Duodenal mucosa (tissue), 2 donors: ENCODE measurements at regions not wholly inside any gene's neighbourhood (a gene's known extent, or its start where the extent isn't known, plus 50 kb on each side); places are given as distances from the start of the nearest gene placed in this dataset.
"Not testable (repeated sequence)": the region's sequence is repeated elsewhere in the genome, so short reads cannot be mapped to it uniquely, and the experiment has no call there.

Experiments
- H3K27ac ChIP-seq: one replicate; pipeline ENCODE4 v1.7.0; 2013; ENCODE audit warnings: low read depth, low read length
- H3K27me3 ChIP-seq, 2 donors: one replicate each; pipeline ENCODE4 v1.7.0; 2013; ENCODE audit warnings: low read length in 2 of 2, control low read depth in 1 of 2; ENCODE audit not compliant: insufficient read depth in 2 of 2, control insufficient read depth in 1 of 2
- H3K36me3 ChIP-seq, 2 donors: one replicate each; pipeline ENCODE4 v1.7.0; 2013; ENCODE audit warnings: low read length in 2 of 2, control low read depth in 1 of 2; ENCODE audit not compliant: insufficient read depth in 2 of 2, control insufficient read depth in 1 of 2
- H3K4me1 ChIP-seq, 2 donors: one replicate each; pipeline ENCODE4 v1.7.0; 2013; ENCODE audit warnings: low read length in 2 of 2, control low read depth in 1 of 2; ENCODE audit not compliant: insufficient read depth in 2 of 2, control insufficient read depth in 1 of 2
- H3K4me3 ChIP-seq, 2 donors: one replicate each; pipeline ENCODE4 v1.7.0; 2013; ENCODE audit warnings: low read length in 2 of 2, low read depth in 1 of 2
- H3K9ac ChIP-seq, 2 donors: one replicate each; pipeline ENCODE4 v1.7.0; 2013; ENCODE audit warnings: low read length in 2 of 2, low read depth in 1 of 2
- H3K9me3 ChIP-seq, 2 donors: one replicate each; pipeline ENCODE4 v1.7.0; 2013; ENCODE audit warnings: low read length in 2 of 2, control low read depth in 1 of 2; ENCODE audit not compliant: control insufficient read depth in 1 of 2

DNA sequence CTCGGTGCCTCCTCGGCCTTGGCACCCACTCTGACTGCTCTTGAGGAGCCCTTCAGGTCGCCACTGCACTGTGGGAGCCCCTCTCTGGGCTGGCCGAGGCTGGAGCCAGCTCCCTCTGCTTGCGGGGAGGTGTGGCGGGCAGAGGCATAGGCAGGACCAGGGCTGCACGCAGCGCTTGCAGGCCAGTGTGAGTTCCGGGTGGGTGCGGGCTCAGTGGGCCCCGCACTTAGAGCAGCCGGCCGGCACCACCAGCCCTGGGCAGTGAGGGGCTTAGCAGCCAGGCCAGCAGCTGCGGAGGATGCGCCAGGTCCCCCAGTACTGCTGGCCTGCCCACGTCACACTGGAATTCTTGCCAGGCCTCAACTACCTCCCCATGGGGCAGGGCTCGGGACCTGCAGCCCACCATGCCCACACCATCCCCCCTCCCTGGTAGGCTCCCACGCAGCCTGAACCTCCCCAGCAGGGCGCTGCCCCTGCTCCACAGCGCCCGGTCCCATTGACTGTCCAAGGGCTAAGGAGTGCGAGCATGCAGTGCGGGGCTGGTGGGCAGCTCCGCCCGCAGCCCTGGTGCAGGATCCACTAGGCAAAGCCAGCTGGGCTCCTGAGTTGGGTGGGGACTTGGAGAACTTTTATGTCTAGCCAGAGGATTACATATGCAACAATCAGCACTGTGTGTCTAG is 602.9 kb upstream of the ST8SIA4 start:
- Histone ChIP-seq H3K4me3 (no peak overlapping the region), H3K9ac (no peak overlapping the region), H3K27ac (no peak overlapping the region), H3K27me3 (no peaks in the 10 kb centered on the region), H3K36me3 (no peaks in the 10 kb centered on the region), H3K9me3 (peaks cover 8 to 13% of the 10 kb centered on the region in 2 donors), H3K4me1 (no peaks in the 10 kb centered on the region)

DNA sequence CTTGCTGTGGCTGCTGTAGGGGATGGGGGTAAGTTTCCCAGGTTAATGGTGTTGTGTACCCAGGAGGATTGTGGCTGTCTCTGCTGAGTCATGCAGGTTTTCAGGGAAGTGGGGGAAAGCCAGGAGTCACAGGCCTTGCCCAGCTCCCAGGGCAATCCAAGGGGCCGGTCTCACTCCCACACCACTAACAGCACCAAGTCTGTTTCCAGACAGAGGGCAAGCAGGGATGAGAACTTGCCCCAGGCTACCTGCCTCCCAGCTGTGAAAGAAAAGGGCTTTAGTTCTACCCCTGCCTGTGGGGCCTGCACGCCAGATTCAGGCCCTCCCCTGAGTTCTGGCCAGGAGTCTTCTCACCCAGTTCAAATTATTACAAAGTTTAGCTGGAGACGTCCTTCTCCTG is 579.8 kb upstream of the ST8SIA4 start:
- Histone ChIP-seq H3K36me3 (no peaks in the 10 kb centered on the region), H3K27ac (no peak overlapping the region), H3K4me1 (no peaks in the 10 kb centered on the region), H3K27me3 (no peaks in the 10 kb centered on the region), H3K9ac (no peak overlapping the region), H3K9me3 (no peaks in the 10 kb centered on the region), H3K4me3 (no peak overlapping the region)

DNA sequence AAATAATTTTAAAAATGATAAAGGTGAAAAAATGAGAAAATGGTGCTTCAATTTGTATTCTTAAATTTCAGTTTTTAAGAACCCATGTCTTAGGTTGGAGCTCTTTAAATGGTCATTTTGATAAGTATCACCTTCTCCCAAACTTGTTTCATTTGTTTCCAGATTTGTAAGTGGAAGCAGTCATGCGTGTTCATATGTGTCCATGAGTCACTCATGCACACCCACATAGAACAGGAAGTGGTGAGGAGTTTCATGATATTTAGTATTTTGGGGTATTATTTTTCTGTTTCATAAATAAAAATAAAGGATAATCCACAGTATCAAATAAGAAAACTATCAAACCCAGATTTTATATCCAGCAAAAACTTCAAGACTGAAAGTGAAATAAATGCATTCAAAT is 570.4 kb upstream of the ST8SIA4 start:
- Histone ChIP-seq H3K27me3 (no peaks in the 10 kb centered on the region), H3K36me3 (no peaks in the 10 kb centered on the region), H3K9me3 (no peaks in the 10 kb centered on the region), H3K4me3 (no peak overlapping the region), H3K4me1 (no peaks in the 10 kb centered on the region), H3K9ac (no peak overlapping the region), H3K27ac (no peak overlapping the region)

DNA sequence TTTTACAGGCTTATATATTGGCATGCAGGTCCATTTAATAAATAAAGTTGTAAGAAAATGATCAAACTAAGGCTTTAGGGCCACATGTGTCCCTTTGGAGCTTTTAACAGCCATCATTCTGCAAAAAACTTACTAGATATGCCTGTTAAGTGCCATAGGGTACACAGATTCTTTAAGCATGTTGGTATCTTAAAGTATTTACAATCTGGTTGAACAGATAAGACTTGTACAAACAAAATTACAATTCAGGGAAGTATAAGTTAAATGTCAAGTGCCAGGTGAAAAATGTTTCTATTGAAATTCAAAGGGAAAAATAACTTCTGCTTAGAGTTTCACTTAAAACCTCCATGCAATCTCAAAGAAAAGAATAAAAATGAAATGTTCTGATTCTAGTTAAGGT is 558.4 kb upstream of the ST8SIA4 start:
- Histone ChIP-seq H3K27ac (no peak overlapping the region), H3K36me3 (no peaks in the 10 kb centered on the region), H3K4me3 (no peak overlapping the region), H3K9ac (no peak overlapping the region), H3K4me1 (no peaks in the 10 kb centered on the region), H3K9me3 (no peaks in the 10 kb centered on the region), H3K27me3 (no peaks in the 10 kb centered on the region)

DNA sequence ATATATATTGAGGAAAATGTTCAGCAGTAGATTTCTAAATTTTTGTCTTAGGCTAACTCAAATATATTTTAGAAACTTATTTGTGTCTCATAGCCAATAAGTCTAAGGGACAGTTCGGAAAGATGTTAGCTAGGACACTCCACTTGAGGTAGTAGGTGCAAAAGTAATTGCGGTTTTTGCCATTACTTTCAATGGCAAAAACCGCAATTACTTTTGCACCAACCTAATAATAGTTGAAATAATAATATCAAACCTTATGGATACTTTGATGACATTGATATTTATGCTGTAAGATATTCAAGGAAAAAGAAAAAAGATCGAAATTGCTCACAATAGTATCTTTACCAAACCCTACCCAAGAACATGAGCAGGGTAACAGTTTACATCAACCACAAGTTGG is 555.5 kb upstream of the ST8SIA4 start:
- Histone ChIP-seq H3K4me1 (no peaks in the 10 kb centered on the region), H3K36me3 (no peaks in the 10 kb centered on the region), H3K27ac (no peak overlapping the region), H3K27me3 (no peaks in the 10 kb centered on the region), H3K9ac (no peak overlapping the region), H3K4me3 (no peak overlapping the region), H3K9me3 (no peaks in the 10 kb centered on the region)

DNA sequence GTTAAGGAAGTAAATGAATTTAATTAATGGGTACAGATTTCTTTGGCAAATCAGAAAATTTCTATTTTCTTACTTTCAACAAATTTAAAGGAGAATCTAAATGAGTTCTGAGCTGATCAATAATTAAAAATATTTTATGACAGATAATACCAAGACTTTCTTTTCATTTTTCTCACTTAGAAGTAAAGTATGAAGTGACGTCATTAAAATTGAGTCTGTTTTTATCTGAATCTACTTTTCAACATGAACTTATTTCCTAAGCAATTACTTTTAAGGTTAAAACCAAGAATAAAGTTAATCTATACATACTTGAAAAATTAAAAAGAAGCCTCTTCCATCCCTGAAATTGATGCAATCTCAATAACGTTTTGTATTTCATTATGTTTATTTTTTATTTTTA is 552.8 kb upstream of the ST8SIA4 start:
- H3K36me3 ChIP-seq = no peaks in the 10 kb centered on the region
- no peaks in the 10 kb centered on the region for H3K27me3 ChIP-seq
- H3K4me3 ChIP-seq = no peak overlapping the region
- H3K27ac ChIP-seq = no peak overlapping the region
- H3K9ac ChIP-seq = no peak overlapping the region
- H3K4me1 ChIP-seq = no peaks in the 10 kb centered on the region
- H3K9me3 ChIP-seq = no peaks in the 10 kb centered on the region

DNA sequence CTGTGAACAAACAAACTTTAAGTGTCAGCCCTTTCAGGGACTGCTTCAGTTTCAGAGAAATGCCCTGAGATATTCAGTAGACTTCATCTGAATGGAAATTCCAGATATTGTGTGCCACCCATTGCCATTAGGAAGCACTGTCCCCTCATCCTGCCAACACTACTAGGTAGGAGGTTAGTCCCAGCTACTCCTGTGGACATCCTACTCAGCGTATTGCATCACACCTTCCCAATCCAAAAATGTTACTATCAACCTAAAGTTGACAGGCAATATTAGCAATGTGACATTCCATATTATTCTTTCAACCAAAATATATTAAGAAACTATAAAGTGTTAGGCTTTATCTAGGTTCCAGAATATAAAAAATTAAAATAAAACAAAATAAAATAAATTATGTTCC is 552.0 kb upstream of the ST8SIA4 start:
- no peak overlapping the region for H3K4me3 ChIP-seq
- H3K9me3 ChIP-seq = no peaks in the 10 kb centered on the region
- H3K9ac ChIP-seq = no peak overlapping the region
- no peaks in the 10 kb centered on the region for H3K36me3 ChIP-seq
- H3K4me1 ChIP-seq = no peaks in the 10 kb centered on the region
- H3K27ac ChIP-seq = no peak overlapping the region
- H3K27me3 ChIP-seq = no peaks in the 10 kb centered on the region

DNA sequence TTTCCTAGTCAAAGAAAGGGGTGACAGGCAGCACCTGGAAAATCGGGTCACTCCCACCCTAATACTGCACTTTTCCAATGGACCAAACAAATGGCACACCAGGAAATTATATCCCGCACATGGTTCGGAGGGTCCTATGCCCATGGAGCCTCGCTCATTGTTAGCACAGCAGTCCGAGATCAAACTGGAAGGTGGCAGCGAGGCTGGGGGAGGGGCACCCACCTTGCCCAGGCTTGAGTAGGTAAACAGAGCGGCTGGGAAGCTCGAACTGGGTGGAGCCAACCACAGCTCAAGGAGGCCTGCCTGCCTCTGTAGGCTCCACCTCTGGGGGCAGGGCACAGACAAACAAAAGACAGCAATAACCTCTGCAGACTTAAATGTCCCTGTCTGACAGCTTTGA is 539.2 kb upstream of the ST8SIA4 start:
- H3K9me3 ChIP-seq, H3K4me3 ChIP-seq, H3K27ac ChIP-seq, H3K9ac ChIP-seq, H3K4me1 ChIP-seq, H3K27me3 ChIP-seq, H3K36me3 ChIP-seq: not testable (repeated sequence)

DNA sequence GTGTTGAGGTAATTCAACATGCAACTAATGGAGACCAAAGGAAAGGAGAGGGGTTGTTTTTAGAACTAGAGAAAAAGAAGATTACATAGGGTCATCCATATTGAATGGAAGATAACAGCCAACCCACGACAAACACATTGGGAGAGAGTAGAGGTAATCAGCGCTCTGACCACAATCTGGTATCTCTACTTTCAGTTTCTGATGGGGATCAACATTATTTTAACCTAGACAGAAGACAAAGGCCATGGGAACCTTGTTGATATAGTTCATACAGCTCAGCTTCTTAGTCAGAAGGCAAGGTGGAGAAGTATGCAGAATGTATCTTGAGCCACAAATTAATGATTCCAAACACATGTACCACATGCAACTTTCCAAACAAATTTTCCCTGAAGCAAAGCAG is 537.1 kb upstream of the ST8SIA4 start:
- H3K4me3 ChIP-seq = no peak overlapping the region
- H3K9me3 ChIP-seq = no peaks in the 10 kb centered on the region
- no peak overlapping the region for H3K27ac ChIP-seq
- no peaks in the 10 kb centered on the region for H3K36me3 ChIP-seq
- H3K4me1 ChIP-seq = no peaks in the 10 kb centered on the region
- no peaks in the 10 kb centered on the region for H3K27me3 ChIP-seq
- no peak overlapping the region for H3K9ac ChIP-seq

DNA sequence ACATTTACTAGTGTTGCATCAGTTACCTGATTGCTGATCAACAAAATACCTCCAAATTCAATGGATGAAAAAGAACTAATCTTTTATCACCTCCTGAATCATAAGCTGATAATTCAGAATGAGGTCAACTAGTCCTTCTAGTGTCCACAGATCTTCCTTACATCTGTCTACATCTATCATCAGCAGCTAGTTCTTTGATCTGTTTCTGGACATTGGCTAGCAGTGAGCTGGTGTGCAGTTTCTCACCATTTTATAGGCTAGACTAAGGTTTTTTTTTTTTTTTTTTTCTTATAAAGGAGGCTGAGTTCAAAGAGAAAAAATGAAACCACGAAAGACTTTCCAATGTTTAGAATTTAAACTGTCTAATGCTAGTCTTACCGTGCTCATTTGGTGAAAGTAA is 534.3 kb upstream of the ST8SIA4 start:
- H3K27ac ChIP-seq = no peak overlapping the region
- no peak overlapping the region for H3K4me3 ChIP-seq
- no peaks in the 10 kb centered on the region for H3K9me3 ChIP-seq
- H3K4me1 ChIP-seq = no peaks in the 10 kb centered on the region
- H3K9ac ChIP-seq = no peak overlapping the region
- no peaks in the 10 kb centered on the region for H3K27me3 ChIP-seq
- no peaks in the 10 kb centered on the region for H3K36me3 ChIP-seq

DNA sequence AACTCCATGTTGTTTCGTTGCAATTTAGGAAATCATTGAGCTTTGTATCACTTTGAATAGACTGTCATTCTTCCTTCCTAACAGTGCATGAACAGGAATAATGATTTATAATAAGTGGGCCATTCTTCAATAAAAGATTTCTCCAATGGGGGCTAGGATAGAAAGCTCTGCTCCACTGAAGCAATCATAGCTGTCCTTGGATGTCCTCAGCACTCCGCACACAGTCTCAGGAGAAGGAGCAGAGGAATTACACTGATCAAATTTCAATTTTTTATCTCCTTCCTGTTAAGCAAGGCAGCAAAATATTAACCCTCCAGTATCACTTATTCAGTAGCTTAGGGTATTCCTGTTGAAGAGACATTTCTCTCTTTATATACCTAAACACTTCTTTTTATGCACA is 532.7 kb upstream of the ST8SIA4 start:
- Histone ChIP-seq H3K9me3 (no peaks in the 10 kb centered on the region), H3K4me3 (no peak overlapping the region), H3K36me3 (no peaks in the 10 kb centered on the region), H3K4me1 (no peaks in the 10 kb centered on the region), H3K27ac (no peak overlapping the region), H3K9ac (no peak overlapping the region), H3K27me3 (no peaks in the 10 kb centered on the region)
